KBM-7 (cell line): ENCODE measurements at regions not wholly inside any gene's neighbourhood (a gene's known extent, or its start where the extent isn't known, plus 50 kb on each side); places are given as distances from the start of the nearest gene placed in this dataset.
"Not testable (repeated sequence)": the region's sequence is repeated elsewhere in the genome, so short reads cannot be mapped to it uniquely, and the experiment has no call there.

ENCODE experiments used
- DNase-seq: peaks from one replicate; pipeline ENCODE4 v3.0.0-alpha.2; 2015
- in situ Hi-C: fragments of 300-500 bp; cut with MboI; formaldehyde crosslinking; loops from 2 replicates; pipeline ENCODE4 v1.14.3; 2020; ENCODE audit warnings: low sequenced_read_pairs, low pct_unique_long_range_greater_than_20kb, mixed read lengths

- no peak for DNase-seq
- in situ Hi-C loops = no loop called here
Measured at GRCh38 chr5:99438619-99439018, 509.8 kb upstream of the CHD1 start.

GRCh38 chr5:99437986-99438385 is 509.2 kb upstream of the CHD1 start:
- no peak for DNase-seq
- in situ Hi-C loops = no loop called here

GRCh38 chr5:99423396-99423795 is 494.6 kb upstream of the CHD1 start:
- in situ Hi-C loops, DNase-seq: not testable (repeated sequence)

DNA sequence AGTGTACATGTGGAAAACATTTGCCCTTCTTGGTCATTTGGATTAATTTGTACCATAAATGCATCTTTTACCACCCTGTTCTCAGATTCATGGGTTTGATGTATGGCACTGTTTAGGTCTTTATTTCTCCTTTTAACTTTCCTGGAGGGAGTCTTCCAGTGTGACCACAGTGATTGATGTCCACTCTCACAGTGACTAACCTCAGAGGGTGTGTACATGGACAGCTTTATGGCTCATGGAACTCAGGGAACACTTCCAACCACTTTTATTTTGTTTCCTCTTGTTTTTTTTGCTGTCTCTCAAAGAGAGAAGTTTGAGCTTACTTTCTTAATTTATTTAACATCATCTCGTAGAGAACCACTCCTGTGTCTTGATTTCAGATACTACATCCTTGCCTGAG is 489.8 kb upstream of the CHD1 start:
- in situ Hi-C loops, DNase-seq: not testable (repeated sequence)

- in situ Hi-C loops, DNase-seq: not testable (repeated sequence)
Measured at GRCh38 chr5:99410386-99410785, 481.6 kb upstream of the CHD1 start.

DNA sequence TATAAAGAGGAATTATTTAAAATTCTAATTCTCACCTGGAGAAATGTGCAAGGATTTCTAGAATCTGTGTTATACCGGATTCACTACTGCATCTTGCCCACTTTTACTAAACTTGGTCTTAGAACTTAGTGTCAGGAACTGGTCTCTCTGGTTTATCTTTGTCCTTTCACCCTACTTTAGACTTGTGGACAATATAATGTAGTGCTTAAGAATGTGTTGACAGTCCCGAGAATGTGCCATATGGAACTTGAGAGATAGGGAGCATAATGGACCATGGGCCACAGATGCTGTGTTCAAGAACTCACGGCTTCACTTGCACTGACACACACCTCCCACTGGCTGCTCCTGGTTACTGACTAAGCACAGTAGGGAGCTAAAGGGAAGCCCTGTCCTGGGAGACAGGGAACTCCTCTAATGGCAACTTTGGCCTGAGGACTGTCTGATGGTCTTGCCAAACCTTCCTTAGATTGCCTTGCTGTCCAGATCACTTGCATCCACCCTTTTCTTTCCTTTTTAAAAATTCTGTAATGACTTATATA is 476.0 kb upstream of the CHD1 start:
- in situ Hi-C loops, DNase-seq: not testable (repeated sequence)

GRCh38 chr5:99400571-99400970 is 471.8 kb upstream of the CHD1 start:
- DNase-seq, in situ Hi-C loops: not testable (repeated sequence)

DNA sequence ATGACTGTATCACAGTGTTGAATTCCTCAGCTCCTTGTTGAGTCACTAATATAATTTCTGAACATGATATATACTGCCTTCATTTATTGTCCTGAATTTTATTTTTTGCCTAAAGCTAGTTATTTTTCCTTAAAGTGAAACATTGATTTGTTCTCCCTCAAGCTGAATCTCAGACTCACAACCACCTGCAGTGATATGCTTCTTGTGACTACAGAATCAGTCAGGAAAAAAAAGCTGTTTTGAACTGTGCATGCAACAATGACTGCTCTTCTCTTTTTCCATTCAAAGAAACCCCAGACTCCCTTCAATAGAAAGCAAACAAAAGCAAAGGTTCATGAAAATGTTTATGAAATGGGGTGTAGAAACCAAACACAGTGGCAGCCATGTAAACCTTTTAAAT is 470.2 kb upstream of the CHD1 start:
- DNase-seq = no peak
- in situ Hi-C loops = no loop called here

DNA sequence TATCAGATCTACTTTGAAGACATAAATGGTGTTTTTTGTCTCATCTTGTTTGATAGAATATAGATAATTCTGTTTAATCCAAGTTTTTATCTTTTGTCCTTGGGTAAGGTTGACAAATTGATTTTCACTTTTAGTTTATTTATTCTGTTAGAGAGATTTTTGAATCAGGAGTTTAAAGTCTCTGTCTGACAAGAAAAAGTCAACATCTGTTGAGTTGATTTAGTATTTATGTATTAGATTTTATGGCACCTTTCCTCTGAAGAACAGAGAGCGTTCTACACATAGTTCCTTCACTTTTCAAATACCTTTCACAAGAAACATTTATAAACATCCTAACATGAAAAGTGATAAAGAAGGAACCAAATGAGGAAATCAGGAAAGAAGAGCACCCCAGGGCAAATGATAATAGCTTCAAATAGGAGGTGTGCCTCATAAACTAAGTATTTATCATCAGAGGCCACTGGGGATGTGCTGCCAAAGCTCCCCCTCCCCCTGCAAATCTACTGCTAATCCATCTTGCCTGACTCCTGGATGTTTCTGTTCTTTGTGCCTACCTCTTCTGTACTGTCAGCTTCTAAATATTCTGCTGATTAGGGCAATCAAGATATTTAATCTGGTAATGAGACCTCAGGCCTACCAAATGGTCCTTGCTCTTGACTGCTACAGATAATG is 457.7 kb upstream of the CHD1 start:
- in situ Hi-C loops = no loop called here
- no peak for DNase-seq

DNA sequence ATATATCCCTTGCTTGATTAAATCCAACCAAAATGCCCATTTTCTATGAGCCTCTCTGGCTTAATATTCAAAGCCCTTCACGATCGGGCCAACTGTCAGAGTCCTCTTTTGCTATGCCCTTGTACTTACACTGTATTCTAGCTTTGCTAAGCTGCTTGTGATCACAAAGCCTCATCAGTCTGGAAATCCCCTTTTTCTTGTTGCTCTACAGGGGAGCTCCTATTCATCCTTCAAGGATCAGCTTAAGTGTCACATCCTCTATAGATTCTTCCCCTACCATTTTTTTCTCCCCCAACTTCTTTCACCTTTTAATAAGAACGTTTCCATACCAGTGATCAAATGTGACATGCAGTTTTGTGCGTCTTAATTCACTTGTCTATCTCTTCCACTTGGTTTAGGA is 450.4 kb upstream of the CHD1 start:
- DNase-seq = no peak
- in situ Hi-C loops = no loop called here

- DNase-seq = no peak
- in situ Hi-C loops = no loop called here
Measured at GRCh38 chr5:99378443-99378842, 449.6 kb upstream of the CHD1 start.

DNA sequence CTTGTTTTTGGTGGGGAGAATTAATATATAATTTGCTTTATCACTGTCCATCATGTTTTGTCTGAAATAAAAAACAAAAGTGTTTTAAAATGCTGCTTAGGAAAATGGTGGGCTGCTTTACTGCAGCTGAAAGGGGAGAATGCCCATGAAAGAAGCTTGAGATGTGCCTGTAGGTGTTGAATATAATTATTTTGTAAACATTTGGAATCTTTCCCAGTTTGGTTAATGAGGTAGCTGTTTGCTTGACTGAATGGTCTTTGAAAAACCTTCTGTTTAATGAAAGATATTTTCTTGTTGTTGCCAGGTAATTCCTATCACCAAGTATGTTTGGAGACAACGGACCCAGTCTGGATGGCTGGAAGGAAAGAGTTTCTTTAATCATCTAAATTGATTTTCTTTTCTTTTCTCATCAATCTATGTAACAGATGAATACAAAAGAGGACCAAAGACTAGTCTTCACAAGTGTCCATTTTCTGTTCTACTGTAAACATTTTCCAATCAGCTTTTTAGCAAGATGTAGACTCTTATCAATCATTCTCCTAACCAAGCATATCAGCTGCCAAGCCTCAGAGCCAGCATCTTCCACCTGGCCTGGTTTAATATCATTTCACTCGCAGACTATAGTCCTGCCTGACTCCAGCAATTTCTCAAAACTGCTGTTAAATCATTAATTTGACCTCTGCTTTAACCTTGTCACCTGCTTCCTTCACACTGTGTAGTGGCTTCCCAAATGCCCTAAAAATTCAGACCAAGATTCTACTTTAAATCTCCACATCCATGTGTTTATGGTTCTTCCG is 441.2 kb upstream of the CHD1 start:
- no peak for DNase-seq

GRCh38 chr5:99368726-99369125 is 439.9 kb upstream of the CHD1 start:
- no peak for DNase-seq
- in situ Hi-C loops = no loop called here

More for the DNA sequence above, 441.2 kb upstream of the CHD1 start:
- in situ Hi-C loops = no loop called here

GRCh38 chr5:99355881-99356280 is 427.1 kb upstream of the CHD1 start:
- DNase-seq = no peak
- in situ Hi-C loops = no loop called here

DNA sequence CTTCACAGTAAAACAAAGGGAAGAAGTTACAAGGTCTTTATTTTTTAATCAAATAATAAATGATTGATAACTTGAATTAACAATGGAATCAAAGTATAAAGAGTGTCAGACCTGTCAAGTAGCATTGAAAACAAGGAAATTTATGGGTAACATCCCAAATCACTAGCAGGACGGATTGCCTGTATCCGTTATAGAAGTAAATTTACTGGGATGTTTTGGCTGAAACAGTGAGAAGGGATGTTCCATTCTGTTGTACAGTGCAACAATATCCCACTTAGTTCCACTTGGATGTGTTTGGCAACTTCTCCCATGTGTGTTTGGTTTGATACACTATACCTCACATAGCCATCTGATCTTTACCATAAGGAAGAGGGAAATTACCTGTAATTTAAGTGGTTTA is 421.0 kb upstream of the CHD1 start:
- DNase-seq = no peak
- in situ Hi-C loops = no loop called here

- in situ Hi-C loops = no loop called here
Measured at GRCh38 chr5:99348597-99348996, 419.8 kb upstream of the CHD1 start.

DNA sequence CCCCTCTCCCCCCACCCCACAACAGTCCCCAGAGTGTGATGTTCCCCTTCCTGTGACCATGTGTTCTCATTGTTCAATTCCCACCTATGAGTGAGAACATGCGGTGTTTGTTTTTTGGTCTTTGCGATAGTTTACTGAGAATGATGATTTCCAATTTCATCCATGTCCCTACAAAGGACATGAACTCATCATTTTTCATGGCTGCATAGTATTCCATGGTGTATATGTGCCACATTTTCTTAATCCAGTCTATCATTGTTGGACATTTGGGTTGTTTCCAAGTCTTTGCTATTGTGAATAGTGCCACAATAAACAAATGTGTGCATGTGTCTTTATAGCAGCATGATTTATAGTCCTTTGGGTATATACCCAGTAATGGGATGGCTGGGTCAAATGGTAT is 411.0 kb upstream of the CHD1 start:
- in situ Hi-C loops = not testable (repeated sequence)

More at GRCh38 chr5:99348597-99348996, 419.8 kb upstream of the CHD1 start:
- no peak for DNase-seq

DNA sequence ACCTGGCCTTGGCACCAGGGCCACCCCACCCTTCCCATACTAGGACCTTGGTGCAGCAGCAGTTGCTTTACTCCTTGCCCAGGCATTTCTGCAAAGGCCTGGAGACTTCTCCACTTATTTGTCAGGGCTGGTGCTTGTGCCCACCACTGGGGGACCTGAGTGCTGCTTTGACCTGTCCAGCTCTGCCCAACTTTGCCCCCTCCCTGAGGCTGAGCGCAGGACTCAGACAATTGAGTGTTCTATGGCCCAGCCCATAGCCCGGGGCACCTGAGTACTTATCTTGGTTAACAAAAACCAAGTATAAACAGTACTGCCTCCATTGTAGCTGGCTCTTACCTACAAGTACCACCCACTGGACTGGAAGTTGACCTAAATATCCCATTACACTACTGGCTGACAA is 406.1 kb upstream of the CHD1 start:
- in situ Hi-C loops = no loop called here
- no peak for DNase-seq

More for the DNA sequence above, 411.0 kb upstream of the CHD1 start:
- not testable (repeated sequence) for DNase-seq

DNA sequence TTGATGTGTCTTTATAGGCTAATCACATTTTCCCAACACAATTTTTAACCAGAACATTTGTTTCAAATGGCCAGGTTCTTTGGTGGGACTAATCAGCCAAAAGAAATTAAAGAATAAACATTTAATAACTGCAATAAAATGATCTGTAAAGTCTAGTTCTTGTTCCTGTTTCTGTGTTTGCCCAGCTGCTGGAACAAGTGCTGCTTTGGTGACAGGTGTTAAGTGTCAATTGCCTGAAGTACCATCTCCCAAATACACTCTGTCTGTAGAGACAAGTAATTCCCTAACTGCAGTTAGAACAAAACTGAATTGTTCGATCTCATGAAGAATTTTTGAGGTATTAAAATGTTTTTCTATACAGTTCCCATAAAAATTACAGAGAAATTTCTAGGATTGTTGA is 402.3 kb upstream of the CHD1 start:
- in situ Hi-C loops = no loop called here
- DNase-seq = no peak

- DNase-seq = no peak
Measured at GRCh38 chr5:99320436-99320835, 391.6 kb upstream of the CHD1 start.

More at GRCh38 chr5:99320436-99320835, 391.6 kb upstream of the CHD1 start:
- in situ Hi-C loops = no loop called here
